ENCODE measurements at regions not wholly inside any gene's neighbourhood (a gene's known extent, or its start where the extent isn't known, plus 50 kb on each side); places are given as distances from the start of the nearest gene placed in this dataset.

DNA sequence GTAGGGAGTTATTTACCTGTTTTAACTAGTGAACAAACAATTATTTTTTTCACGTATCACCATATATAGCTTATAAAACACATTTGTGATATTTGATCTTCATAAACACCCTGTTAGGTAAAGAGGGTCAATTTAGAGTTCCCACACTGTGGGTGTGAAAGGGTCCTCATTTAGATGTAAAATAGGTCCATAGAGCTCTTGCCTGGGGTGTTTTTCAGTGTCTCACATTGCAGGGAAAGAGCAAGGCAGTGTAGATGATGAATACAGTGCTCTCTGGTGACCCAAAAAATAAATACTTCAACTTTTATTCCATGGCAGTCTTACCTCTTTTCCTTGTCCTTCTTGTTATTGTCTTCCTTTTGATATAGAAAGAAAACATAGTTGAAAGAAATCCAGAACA is 403.2 kb upstream of the SGCD start:
- no peak overlapping the region for H3K4me3 ChIP-seq (ENCODE audit: low read depth, low read length)
- TF ChIP-seq, protein P1, sequence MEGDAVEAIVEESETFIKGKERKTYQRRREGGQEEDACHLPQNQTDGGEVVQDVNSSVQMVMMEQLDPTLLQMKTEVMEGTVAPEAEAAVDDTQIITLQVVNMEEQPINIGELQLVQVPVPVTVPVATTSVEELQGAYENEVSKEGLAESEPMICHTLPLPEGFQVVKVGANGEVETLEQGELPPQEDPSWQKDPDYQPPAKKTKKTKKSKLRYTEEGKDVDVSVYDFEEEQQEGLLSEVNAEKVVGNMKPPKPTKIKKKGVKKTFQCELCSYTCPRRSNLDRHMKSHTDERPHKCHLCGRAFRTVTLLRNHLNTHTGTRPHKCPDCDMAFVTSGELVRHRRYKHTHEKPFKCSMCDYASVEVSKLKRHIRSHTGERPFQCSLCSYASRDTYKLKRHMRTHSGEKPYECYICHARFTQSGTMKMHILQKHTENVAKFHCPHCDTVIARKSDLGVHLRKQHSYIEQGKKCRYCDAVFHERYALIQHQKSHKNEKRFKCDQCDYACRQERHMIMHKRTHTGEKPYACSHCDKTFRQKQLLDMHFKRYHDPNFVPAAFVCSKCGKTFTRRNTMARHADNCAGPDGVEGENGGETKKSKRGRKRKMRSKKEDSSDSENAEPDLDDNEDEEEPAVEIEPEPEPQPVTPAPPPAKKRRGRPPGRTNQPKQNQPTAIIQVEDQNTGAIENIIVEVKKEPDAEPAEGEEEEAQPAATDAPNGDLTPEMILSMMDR (IDR thresholded peaks at IDR 0.05; ENCODE audit: insufficient read depth, low read depth, low read length, missing control alignments): no peak
- no peak for DNase-seq (ENCODE audit: low read depth)

DNA sequence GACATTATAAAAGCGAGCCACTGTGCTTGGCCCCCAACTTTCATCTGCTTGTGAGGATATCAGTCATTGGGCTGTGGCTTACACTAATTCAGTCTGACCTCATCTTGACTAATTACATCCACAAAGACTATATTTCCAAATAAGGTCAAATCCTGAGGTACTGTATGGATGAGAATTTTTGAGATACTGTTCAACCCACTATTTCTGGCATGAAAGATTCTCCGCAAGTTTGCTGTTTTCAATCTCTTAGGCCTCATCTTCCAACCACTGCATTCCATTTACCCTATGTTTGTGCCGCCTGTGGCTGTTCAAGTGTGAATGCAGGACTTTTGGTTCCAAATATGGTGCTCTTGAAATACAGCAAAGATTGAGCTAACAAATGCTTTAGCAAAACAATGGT is 400.9 kb upstream of the SGCD start:
- no peak for DNase-seq (ENCODE audit: low read depth)
- no peak overlapping the region for H3K4me3 ChIP-seq (ENCODE audit: low read depth, low read length)
- TF ChIP-seq, protein P1 (IDR thresholded peaks at IDR 0.05; ENCODE audit: insufficient read depth, low read depth, low read length, missing control alignments): no peak

DNA sequence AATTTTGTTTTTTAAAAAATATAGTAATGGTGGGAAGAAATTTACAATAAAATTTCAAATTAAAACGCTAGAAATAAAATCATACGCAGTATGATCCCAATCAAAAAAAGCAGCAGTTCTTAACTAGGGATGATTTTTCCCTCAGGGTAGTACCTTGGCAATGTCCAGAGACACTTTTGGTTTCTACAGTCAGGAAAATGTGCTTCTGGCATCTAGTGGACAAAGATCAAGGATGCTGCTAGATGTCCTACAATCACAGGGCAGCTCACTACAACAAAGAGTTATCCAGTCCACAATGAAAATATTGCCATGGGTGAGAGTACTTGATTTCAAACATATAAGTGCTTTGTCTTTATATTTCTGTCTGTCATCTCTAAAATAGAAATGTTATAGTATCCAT is 400.2 kb upstream of the SGCD start:
- TF ChIP-seq, protein P1 (IDR thresholded peaks at IDR 0.05; ENCODE audit: insufficient read depth, low read depth, low read length, missing control alignments): no peak
- H3K4me3 ChIP-seq (ENCODE audit: low read depth, low read length): no peak overlapping the region
- no peak for DNase-seq (ENCODE audit: low read depth)

DNA sequence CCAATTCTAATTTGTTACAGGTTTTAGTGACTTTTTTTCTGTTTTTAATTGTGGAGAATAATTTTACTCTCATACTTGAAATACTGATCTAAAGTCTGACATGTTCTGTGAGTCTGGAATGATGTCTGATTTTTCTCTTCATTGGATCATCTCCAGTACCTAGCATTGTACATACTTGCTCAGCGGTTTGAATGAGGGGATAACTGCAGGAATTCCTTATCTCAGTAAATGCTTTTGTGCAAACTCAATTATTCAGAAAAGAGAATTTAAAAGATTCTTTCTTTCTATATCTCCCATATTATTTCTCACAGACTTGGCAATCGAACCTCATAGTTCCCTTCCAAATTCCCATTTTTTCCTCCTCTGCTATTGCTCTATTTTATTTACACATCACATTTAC is 397.9 kb upstream of the SGCD start:
- H3K4me3 ChIP-seq (ENCODE audit: low read depth, low read length): no peak overlapping the region
- no peak for DNase-seq (ENCODE audit: low read depth)
- TF ChIP-seq, protein P1 (IDR thresholded peaks at IDR 0.05; ENCODE audit: insufficient read depth, low read depth, low read length, missing control alignments): no peak

DNA sequence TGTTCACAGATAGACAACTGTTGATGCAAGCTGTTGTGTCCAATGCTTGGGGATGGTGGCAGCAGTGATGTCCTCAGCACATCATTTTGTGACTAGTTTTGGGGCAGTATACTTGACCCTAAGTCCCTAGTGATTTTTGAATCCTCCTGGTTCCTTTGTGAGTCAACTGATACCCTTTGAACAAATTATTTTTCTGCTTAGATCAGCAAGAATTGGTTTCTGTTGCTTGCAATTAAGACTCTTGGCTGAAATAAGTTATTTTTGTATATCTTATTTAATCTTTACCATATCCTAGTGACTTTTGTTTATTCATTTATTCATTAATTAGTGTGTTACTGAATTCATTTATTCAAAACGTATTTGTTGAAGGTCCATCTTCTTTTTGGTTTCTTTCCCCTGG is 392.0 kb upstream of the SGCD start:
- no peak overlapping the region for H3K4me3 ChIP-seq (ENCODE audit: low read depth, low read length)
- TF ChIP-seq, protein P1 (IDR thresholded peaks at IDR 0.05; ENCODE audit: insufficient read depth, low read depth, low read length, missing control alignments): no peak
- no peak for DNase-seq (ENCODE audit: low read depth)

DNA sequence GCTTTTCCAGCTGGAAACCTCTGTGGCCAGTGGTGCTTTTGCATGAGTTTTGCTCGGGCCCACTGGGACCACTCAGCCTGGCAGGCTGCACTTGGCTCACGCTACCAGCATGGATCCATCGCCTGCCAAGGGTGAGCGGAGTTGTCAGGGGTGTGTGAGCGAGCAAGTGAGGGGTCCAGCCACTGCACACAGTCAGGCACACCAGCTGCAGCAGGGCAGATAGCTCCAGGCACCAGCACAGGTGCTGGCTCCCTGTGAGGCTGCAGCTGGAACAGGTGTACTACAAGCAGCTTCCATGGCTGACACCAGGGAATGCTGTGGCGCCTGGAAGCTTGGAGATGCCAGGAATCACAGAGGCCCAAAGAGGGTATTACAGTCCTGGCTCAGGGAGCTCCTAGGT is 391.2 kb upstream of the SGCD start:
- no peak for DNase-seq (ENCODE audit: low read depth)
- TF ChIP-seq, protein P1 (IDR thresholded peaks at IDR 0.05; ENCODE audit: insufficient read depth, low read depth, low read length, missing control alignments): no peak

DNA sequence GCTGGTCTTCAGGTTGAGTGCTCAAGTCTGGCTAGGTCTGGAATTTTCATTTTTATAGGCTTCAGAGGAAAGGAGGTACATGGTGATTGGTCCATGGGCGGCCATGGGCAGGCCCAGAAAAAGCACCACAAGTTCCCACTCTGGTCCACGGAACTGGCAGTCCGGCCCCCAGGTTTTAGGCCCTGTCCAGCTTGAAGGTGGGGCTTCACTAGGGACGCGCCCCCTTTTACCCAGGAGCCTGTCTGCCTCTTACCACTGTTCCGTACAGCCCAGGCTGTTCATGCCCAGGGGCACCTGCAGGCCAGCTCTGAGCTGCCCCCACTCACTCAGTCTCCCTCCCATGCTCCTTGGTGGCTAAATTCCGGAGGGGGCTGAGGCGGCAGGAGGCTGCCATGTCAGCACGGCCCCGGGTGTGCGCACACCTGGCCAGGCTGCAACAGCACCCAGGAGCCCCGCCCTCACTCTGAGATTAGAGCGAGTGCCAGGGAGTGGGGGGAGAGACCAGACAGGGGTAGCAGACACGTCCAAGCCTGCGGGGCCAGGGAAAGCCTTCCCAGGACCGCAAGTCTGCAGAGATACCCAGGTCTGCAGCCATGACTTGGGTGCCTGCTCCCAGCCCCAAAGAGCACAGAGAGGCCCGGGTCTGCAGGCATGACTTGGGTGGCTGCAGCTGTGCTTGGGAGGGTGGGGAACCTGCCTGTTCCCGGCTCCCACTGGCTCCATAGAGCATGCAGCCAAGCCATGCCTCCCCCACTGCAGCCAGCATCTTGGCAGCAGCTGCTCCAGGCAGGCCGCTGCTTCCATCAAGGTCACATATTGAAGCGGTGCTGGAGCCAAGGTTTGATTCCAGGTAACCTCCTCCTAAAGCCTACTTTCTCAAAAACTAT is 390.2 kb upstream of the SGCD start:
- TF ChIP-seq, protein P1 (IDR thresholded peaks at IDR 0.05; ENCODE audit: insufficient read depth, low read depth, low read length, missing control alignments): no peak
- no peak overlapping the region for H3K4me3 ChIP-seq (ENCODE audit: low read depth, low read length)
- no peak for DNase-seq (ENCODE audit: low read depth)

More for the DNA sequence above, 391.2 kb upstream of the SGCD start:
- H3K4me3 ChIP-seq (ENCODE audit: low read depth, low read length): no peak overlapping the region

Data from GM12865 (cell line).